ENCODE measurements at regions not wholly inside any gene's neighbourhood (a gene's known extent, or its start where the extent isn't known, plus 50 kb on each side); places are given as distances from the start of the nearest gene placed in this dataset.

DNA sequence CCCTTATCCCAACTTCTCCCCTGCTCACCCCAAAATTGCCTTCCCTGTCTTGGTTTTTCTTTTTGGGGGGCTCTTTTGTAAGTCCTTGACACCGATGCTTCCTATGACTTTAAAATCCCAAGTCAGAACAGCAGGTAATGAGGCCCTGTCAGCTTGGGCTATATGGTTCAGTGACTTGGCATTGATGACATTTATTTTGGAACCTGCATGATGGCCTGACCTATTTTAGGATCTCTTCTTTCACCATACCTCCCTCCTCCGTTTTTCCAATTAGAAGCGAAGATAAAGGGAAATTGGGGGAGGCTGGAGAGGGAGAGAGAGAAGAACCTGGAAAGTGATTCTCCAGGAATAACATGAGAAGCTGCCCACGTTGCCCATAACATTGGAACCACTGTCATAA, 424.9 kb upstream of the AUTS2 start:
- TF ChIP-seq, protein P1, sequence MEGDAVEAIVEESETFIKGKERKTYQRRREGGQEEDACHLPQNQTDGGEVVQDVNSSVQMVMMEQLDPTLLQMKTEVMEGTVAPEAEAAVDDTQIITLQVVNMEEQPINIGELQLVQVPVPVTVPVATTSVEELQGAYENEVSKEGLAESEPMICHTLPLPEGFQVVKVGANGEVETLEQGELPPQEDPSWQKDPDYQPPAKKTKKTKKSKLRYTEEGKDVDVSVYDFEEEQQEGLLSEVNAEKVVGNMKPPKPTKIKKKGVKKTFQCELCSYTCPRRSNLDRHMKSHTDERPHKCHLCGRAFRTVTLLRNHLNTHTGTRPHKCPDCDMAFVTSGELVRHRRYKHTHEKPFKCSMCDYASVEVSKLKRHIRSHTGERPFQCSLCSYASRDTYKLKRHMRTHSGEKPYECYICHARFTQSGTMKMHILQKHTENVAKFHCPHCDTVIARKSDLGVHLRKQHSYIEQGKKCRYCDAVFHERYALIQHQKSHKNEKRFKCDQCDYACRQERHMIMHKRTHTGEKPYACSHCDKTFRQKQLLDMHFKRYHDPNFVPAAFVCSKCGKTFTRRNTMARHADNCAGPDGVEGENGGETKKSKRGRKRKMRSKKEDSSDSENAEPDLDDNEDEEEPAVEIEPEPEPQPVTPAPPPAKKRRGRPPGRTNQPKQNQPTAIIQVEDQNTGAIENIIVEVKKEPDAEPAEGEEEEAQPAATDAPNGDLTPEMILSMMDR (conservative IDR thresholded peaks at IDR 0.05; ENCODE audit: low read depth, low read length) = no peak
- no peak for TF ChIP-seq EZH2 (IDR thresholded peaks at IDR 0.05; ENCODE audit: low read length, unreplicated experiment)
- no peak for TF ChIP-seq EZH2phosphoT487 (IDR thresholded peaks at IDR 0.05; ENCODE audit: borderline replicate concordance, low read length)
